Suppressor macrophage (primary cell): ENCODE measurements at regions not wholly inside any gene's neighbourhood (a gene's known extent, or its start where the extent isn't known, plus 50 kb on each side); places are given as distances from the start of the nearest gene placed in this dataset.
"Not testable (repeated sequence)": the region's sequence is repeated elsewhere in the genome, so short reads cannot be mapped to it uniquely, and the experiment has no call there.

ENCODE experiments used
- DNase-seq, 4 experiments: peaks; one replicate each; pipeline ENCODE4 v3.0.0-alpha.2; 2020 to 2022

DNA sequence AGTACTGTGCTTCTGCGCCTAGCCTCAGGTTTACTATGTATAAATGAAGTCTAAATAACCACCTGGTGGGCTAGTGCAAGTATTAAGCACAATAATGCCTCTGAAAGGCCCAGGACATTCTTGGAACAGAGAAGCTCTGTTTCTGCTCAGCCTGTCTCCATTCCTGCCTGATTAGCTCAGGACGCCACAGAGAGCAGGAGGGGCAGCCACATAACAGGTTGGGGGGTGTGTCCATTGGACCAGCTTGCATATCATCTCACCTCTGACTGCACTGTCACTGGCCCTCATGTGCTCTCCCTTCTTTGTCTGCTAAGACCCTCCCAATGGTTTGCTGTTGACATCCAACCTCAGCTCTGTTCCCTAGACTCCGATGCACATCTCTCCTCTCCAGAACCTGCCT is 52.8 kb upstream of the IKZF1 start:
- no peak for DNase-seq

DNA sequence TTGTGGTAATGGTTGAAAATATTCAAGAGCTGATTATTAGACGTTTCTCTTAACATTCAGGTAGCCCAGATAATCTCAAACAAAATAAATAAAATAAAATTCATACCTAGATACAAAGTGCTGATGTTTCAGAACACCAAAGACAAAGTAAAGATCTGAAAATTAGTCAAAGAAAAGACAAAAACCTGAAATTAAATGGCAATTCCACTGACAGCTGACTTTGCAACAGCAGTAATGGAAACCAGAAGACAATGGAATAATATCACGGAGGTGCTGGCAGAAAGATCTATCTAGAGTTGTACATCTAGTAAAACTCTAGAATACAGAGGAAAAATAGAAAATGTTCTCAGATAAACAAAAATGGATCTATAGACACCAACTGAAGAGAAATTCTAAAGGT is 58.0 kb upstream of the IKZF1 start:
- no peak for DNase-seq

DNA sequence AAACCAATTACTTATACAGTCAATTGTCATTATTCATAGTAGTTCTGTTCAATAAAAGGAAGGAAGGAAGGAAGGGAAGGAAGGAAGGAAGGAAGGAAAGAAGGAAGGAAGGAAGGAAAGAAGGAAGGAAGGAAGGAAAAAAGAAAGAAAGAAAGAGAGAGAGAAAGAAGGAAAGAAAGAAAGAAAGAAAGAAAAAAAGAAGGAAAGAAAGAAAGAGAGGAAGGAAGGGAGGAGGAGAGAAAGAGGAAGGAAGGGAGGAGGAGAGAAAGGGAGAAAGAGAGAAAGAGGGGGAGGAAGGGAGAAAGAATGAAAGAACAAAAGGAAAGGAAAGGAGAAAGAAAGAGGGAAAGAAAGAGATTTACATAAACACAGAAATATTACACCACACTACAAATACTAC is 62.4 kb upstream of the IKZF1 start:
- not testable (repeated sequence) for DNase-seq

DNA sequence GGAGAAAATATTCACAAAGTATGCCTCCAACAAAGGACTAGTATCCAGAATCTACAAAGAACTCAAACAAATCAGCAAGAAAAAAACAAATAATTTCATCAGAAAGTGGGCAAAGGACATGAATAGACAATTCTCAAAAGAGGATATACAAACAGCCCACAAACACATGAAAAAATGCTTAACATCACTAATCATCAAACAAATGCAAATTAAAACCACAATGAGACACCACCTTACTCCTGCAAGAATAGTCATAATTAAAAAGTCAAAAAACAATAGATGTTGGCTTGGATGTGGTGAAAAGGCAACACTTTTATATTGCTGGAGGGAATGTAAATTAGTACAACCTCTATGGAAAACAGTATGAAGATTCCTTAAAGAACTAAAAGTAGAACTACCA is 63.8 kb upstream of the IKZF1 start:
- DNase-seq: not testable (repeated sequence)

DNA sequence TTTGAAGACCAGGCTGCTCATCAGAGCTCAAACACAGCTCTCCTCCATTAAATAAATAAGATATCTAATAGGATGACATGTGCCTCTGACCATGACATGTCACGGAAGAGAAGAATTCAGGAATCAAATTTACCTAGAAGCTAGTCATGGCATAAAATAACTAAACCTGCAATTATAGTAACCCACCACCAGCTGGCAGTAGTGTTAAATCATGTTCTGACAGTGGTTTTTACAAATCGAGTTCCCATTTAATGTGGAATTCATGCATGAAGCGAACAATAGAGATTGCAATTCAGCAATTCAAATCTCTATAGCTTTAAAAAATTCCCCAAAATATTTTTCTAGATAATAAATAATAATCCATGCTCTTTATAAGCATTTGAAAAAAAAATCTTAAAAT is 74.6 kb upstream of the IKZF1 start:
- DNase-seq: peak in 3 of 4 experiments; percentile 46 to 65 (median 56)

DNA sequence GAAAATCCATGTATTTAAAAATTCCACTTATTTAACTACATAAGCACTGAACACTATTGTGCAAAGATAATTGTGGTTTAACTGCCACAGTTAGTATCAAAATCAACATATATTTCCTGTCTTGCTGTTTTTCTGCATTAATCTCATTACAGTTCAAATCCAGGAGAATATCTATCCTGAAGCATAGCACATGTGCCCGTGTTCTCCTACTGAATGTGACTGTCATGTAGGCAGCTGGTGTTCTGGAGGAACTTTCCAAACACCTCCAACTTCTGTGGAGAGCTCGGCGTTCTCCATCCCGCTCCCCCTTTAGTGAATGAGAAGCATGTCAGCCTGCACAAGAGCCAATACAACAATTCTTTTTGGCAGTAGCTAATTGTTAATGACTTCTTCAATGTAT is 76.4 kb upstream of the IKZF1 start:
- no peak for DNase-seq

DNA sequence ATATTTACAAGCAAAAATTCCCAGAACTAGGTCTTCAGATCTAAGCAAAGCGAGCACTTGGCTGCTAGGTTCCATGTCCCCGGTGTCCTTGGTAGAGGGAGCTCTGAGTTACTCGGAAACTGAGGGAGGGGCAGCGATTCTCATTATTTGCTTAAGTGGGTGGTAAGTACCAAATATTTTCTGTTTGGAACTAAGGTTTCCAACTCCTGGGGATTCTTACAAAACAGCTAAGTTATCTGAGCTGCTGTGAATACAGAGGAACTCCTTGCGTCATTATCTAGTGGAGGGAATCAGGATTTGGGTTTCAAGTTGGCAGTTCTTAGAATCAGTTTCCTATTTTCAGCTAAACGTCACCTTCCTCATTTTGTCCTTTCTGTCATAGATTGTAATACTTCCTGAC is 76.8 kb upstream of the IKZF1 start:
- peak; percentile 50 to 88 (median 78) for DNase-seq

DNA sequence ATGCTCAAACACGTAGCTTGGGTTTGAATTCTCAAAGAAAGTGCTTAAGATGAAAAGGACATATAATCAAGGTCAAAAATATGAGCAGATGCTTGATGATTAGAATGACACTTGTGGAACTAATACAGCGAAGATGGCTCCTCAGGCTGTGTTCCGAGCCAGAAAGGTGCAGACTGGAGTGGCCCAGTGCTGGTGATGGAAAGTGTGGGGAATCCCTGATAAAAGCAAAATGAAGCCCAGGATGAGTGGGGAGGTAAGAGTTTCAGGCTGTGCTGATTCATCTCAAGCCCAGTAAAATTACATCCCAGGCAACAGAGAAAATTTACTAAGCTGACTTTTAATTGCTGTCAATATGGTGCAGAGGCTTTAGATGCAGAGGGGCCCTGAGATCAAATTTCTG is 77.8 kb upstream of the IKZF1 start:
- no peak for DNase-seq

DNA sequence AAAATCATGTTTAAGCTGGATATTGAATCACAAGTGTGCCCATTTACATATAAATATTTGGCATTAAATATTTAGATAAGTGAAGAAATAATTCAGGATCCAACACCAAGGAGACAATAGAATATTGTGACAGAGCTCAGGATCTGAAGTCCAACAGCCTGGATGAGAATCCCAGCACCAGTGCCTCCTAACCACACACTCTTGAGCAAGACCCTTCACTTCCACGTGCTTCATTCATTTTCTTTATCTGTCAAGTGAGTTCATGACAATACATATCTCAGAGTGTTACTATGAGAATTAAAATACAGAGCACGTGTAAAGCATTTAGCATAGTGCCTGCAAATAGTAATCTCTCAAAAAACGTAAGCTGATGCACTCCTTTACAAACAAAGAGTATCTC is 78.4 kb upstream of the IKZF1 start:
- peak in 3 of 4 experiments; percentile 45 to 56 (median 49) for DNase-seq

DNA sequence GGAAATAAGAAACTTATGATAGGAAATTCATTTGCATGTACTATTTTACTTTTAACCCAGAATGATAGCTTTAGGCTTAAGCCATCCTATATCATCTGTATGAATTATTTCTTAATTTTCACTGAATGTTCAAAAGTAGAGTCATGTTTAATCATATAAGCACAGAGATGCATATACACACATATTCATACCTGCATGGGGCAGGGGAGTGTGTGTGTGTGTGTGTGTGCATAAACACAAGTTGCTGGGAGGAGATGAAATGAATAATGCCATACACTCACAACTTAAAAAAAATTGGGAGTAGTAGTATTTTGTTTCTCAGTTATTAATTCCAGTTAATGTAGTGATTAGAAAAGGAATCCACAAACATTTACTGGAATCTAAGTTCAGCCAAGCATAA is 83.1 kb upstream of the IKZF1 start:
- DNase-seq: no peak

DNA sequence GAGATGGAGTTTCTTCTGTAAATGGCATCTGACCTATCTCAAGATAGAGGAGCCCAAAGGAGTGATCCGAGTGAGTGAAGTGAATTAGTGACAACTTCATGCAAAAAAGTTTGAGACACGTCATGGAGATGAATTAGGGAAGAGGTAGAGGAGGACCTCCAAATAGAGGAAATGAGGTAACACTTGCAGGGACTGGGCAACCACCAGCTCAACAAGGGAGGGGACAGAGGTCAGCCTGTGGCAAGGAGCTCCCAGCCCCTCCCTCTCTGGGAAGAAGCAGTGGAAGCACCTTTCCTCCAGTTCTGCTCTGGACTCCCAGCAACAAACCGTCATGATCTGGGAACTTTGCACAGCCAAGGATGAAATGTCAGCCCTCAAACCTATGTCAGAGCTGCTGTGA is 83.5 kb upstream of the IKZF1 start:
- peak; percentile 68 to 85 (median 78) for DNase-seq

DNA sequence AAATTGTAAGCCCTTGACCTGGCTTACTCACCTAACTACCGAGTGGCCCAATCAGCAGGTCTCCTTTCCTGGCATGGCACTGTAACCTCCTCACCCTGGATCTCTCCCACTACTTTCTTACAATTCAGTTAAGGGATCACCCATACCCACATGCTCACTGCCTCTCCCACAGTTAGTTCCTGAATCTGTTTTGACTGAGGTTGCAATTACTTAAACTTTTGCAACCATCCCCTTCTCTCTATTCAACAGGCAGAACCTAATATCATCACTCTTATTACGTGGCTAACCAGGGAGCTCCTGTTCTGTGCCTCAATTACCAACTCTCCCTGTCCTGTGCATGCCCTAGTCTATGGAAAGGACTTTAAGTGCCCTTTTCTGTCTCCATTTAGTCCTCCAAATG is 84.2 kb upstream of the IKZF1 start:
- DNase-seq: peak; percentile 49 to 82 (median 74)

DNA sequence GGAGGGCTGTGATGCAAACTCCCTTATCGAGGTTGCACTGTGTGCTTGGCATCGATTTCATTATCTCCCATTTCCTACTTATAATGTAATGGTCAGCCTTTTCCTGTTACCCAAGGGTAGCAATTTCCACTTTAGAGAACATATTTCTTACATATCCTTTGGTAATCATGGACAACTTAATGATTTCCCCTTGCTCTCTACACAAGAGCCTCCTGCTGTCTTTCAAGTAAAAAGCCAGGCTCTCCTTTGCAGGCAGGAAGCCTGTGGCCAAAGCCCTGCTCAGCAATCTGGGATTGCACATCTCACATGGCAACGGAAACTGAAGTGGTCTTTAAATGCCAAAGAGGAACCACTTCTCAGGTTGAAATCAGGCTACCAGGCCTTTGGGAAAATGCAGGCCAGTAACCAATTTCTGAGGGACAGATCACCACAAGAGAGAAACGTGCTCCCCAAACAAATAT is 86.7 kb upstream of the IKZF1 start:
- peak; percentile 69 to 87 (median 77) for DNase-seq

DNA sequence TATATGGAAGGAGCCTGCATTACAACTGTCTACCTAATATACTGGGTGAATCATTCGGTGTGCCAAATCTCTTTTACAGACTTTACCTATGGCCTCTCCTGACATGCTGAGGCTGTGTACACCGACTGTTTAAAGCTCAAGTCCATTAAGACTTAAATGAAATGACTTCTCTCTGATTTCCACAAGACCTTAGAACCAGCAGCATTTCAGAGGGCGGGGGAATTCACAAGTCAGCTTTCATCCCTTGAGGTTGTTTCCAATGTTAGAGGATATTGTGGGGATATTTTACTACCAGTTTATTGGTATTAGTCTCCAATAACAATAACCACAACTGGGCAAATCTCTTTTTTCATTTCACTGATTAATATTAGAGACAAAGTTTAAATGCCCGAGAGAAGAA is 87.1 kb upstream of the IKZF1 start:
- DNase-seq: no peak

DNA sequence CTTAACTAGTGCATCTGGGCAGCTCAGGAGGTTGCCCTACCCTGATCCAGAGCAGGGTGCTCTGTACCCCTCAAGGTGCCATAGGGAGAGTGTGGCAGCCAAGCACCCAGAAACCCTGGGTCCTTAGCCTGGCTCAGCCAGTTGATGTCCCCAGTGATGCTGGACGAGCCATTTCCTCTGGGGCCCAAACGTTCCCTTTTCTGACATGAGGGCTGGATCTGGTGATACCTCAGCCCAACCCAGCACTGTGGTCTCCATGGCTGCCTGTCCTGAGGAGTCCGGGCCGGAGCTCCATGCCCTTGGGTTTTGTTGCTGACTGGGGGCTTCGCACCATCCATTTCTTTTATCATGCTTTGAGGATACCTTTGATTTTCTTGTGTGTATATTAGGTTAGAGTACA is 87.9 kb upstream of the IKZF1 start:
- no peak for DNase-seq

DNA sequence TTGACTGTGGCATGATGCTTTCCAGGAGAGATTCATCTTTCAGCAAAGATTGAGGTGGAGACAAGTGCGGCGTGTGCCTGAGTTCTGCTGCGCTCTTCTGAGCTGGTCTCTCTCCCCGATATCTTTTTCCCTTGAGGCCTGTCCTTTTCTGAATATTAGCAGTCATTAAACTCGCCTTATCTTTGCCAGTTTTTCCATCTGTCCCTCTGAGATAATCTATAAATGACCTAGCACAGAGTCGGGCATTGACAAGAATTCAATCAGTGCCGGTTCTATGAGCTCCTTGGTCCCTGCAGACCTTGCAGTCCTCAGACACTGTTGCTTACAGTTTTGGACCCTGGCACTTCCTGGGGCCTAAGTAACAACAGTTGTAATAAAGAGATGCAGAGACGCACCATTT is 89.7 kb upstream of the IKZF1 start:
- no peak for DNase-seq

DNA sequence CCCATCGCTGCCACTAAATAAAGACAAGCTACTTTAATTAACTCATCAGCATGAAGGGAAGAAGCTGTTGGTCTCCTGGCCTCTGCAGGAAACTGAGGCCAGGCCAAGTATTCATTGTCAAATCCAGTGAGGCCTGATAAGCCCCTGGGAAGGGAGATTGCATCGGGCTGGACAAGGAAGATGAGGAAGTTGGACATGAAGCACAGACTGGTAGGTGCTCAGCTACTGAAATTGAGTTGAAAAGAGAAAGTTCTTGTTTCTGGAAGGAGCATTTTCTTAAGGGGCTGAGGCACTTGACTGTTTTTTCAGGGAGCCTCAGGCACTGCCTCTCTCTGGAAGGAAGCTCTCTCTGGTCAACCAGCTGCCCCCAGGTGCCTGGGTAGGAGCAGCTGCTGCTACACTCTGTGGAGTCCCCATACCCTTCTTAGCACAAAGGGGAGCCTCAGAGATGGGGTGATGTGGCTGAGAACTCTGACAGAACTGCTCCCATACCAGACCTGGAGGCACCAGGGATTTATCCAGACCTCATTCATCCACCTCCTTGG is 90.3 kb upstream of the IKZF1 start:
- DNase-seq: peak in 3 of 4 experiments; percentile 43 to 58 (median 48)

DNA sequence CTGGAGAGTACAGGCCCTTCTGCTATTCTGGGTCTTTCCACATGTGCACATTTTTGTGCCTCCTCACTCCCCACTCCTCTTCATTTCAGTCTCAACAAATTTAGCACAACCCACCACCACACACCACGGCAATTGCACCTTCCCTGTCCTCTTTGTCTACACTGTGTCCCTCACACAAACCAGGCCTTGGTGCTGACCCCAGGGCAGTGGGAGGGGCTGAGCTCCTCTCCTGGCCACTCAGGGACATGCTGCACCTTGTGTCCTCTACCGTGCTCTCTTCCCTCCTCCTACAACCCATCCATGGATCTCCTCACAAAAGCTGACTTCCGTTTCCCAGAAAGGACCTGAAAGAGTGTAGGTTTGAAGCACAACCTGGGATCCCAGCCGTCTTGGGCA is 90.9 kb upstream of the IKZF1 start:
- no peak for DNase-seq

DNA sequence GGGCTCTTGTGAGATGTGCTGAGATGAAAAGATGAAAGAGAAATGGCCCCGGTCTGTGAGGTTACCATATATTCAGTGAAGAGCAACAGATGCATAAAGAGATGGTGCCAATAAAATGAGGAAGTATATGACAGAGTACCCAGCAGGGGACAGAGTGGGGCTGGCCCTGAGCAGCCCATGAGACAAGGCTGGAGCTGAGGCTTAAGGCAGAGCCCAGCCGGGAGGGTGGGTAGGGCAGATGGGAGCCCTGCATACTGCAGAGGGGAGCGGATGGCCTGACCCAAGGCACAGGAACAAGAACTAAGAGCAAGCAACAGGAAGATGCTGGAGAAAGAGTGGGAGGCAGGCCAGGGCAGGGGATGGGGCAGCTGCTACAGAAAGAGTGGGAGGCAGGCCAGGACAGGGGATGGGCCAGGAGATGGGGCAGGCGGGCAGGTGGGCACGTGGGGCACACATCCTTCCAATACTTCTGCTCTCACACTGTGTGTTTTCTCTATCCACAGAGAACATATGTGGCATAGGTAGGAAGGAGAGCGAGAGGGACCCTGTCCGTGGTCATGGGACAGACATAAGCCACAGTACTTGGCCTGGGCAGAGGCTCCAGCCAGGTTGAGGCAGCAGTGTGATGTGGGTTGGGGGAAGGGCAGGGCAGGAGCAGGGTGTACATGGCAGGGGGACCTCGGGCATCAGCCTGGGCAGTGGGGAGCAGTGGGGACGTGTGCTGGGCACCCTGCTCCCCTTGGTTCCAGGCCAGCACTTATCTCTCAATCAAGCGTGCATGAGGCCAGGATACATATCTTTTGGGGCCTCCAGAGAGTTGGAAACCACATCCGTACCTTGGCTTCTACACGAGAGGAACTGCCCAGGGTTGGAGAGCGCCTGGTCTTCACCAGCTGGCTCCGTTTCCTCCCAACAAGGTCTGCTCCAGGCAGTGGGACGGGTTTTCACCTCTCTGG is 91.6 kb upstream of the IKZF1 start:
- peak; percentile 32 to 73 (median 66) for DNase-seq

DNA sequence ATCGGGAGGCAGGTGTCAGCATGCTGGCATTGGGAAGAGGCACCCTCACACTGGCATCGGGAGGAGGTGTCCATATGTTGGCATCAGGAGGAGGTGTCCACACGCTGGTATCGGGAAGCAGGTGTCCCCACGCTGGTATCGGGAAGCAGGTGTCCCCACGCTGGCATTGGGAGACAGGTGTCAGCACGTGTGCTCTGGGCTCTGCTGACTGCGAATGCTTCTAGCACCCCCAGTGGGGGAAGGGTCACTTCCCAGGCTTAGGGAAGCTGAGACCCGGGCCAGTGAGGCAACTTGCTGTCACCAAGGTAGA is 92.5 kb upstream of the IKZF1 start:
- DNase-seq: no peak

DNA sequence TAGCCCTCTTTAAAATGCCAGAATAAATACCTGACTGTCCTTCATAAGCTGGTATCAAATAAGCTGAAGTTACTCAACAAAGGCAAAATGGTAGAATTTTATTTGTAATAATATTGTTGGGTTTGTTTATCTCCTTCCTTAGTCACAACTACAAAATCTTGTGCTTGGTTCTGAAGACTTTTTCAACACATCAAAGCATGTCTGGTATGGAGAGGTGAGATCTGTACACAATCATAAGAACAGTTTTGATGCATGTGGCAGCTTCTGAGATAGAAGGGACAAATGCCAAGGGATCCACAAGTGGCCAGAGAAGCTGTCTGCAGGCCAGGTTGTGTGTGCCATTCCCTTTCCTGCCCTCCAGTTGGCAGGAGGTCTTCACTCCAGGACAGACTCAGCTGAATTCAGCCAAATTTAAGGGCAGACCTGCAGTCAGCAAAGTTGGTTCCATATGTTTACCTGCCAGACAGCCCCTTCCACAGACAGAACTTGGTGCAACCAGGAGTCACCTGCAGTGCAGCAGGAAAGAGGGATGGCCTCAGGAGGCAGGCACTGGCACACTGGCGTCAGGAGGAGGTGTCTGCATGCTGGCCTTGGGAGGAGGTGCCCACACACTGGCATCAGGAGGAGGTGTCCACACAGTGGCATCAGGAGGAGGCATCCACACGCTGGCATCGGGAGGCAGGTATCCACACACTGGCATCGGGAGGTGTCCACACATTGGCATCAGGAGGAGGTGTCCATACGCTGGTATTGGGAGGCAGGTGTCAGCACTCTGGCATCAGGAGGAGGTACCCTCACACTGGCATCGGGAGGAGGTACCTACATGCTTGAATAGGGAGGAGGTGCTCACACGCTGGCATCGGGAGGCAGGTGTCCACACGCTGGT is 93.1 kb upstream of the IKZF1 start:
- DNase-seq: no peak

DNA sequence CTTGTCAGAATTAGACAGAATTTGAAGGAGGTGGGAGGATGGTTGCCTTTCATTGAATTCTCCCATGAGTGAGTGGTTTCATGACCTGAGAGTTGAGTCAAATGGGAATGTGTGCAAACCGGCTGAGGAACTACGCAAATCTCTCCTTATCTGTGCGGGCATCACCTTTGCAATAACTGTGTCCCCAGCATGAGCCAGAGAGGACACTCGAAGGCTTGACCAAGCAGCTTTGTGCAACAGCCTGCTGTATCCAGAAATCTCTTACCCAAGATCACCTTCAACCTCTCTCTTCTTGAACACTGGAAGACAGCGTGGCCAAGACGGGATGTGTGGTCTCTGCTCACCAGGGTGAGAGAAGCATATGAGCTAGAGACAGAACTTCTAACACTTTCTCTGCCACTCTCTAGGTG is 93.8 kb upstream of the IKZF1 start:
- no peak for DNase-seq

DNA sequence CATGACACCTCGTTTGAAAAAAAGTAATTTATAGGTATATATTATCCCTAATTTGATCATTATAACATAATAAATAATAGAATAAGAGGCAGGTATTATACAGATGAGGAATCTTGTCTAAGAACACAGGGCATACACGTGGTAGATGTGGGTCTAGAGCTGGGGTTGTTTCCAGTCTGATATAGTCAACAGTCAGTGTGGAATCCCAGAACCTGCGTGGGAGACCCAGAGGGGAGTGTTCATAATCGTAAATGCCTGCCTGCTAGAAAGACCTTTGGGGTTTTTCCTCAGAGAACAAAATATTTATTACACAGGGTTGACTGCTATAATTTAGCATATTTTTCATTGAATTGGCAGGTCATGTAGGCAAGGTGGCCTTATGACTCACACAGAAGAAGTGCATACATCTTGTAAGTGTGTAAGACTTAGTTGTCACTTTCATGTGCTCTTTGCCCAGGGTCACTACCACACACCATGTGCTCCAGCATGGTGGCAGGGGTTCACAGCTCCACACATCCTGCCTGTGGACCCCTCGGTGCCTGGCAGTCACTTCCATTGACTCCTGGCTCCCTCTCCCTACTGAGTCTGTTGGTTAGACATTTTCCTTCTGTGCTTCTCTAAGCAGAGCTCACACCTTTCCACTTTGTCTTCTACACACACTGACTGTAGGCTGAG is 94.9 kb upstream of the IKZF1 start:
- no peak for DNase-seq
